Muscle of leg (tissue), 3 donors: ENCODE measurements at regions not wholly inside any gene's neighbourhood (a gene's known extent, or its start where the extent isn't known, plus 50 kb on each side); places are given as distances from the start of the nearest gene placed in this dataset.

Experiments
- DNase-seq: peaks from one replicate; pipeline ENCODE4 v3.0.0; 2013
- H3K27ac ChIP-seq: one replicate; pipeline ENCODE4 v1.5.1; 2013; ENCODE audit warnings: mild to moderate bottlenecking, low read length, control low read depth
- H3K27me3 ChIP-seq: one replicate; pipeline ENCODE4 v1.6.1; 2013; ENCODE audit warnings: low read length; ENCODE audit not compliant: control insufficient read depth, insufficient read depth
- H3K36me3 ChIP-seq: one replicate; pipeline ENCODE4 v1.6.1; 2013; ENCODE audit warnings: low read length; ENCODE audit not compliant: control insufficient read depth, insufficient read depth
- H3K4me1 ChIP-seq: one replicate; pipeline ENCODE4 v1.6.1; 2013; ENCODE audit warnings: low read length; ENCODE audit not compliant: control insufficient read depth, insufficient read depth
- H3K4me3 ChIP-seq: one replicate; pipeline ENCODE4 v1.5.1; 2013; ENCODE audit warnings: low read length, control low read depth
- H3K9me3 ChIP-seq: replicated peaks from 2 replicates; pipeline ENCODE4 v1.6.1; 2013; ENCODE audit warnings: low read depth, low read length; ENCODE audit not compliant: control insufficient read depth
- WGBS: methylation state at CpG from one replicate; pipeline ENCODE4 v1.1.5; 2013; ENCODE audit warnings: missing lambda C conversion rate; ENCODE audit not compliant: insufficient coverage; 5-methylcytosine and 5-hydroxymethylcytosine counted together

DNA sequence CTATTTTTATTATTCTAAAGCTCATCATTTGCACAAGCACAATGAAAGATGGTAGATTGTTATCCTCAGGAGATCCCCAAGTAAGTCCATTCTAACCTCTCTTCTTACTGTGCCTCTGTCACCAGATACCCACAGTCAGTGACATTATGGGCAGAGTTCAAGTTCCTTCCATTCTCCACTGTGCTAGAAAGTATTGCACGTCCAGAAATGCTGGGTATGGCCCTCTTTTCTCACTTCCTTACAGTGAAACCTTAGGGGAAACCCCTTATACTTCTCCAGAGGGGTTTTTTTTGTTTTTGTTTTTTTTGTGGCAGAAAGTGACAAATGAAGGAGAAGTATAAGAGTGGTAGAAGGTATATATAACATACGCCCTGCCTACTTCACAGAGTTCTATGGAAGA lies 102.9 kb downstream of the DIO2 start:
- no peak overlapping the region for H3K27ac ChIP-seq
- no peaks in the 10 kb centered on the region for H3K36me3 ChIP-seq
- no peaks in the 10 kb centered on the region for H3K9me3 ChIP-seq
- H3K27me3 ChIP-seq = no peaks in the 10 kb centered on the region
- no peak for DNase-seq
- WGBS = no CpG with 5 or more reads among the region's 2 CpGs
- H3K4me1 ChIP-seq = no peaks in the 10 kb centered on the region
- no peak overlapping the region for H3K4me3 ChIP-seq

GRCh38 chr14:80105488-80105994 lies 105.8 kb downstream of the DIO2 start:
- no peaks in the 10 kb centered on the region for H3K27me3 ChIP-seq
- no peak for DNase-seq
- no peaks in the 10 kb centered on the region for H3K36me3 ChIP-seq
- no peak overlapping the region for H3K27ac ChIP-seq
- H3K4me3 ChIP-seq = no peak overlapping the region
- no peaks in the 10 kb centered on the region for H3K9me3 ChIP-seq
- 57% methylated on average over 1 of the region's 5 CpGs for WGBS
- no peaks in the 10 kb centered on the region for H3K4me1 ChIP-seq

GRCh38 chr14:80101835-80102234 lies 109.5 kb downstream of the DIO2 start:
- Histone ChIP-seq H3K9me3 (no peaks in the 10 kb centered on the region), H3K4me1 (no peaks in the 10 kb centered on the region), H3K27me3 (no peaks in the 10 kb centered on the region), H3K36me3 (no peaks in the 10 kb centered on the region), H3K27ac (no peak overlapping the region), H3K4me3 (no peak overlapping the region)
- DNase-seq = no peak

DNA sequence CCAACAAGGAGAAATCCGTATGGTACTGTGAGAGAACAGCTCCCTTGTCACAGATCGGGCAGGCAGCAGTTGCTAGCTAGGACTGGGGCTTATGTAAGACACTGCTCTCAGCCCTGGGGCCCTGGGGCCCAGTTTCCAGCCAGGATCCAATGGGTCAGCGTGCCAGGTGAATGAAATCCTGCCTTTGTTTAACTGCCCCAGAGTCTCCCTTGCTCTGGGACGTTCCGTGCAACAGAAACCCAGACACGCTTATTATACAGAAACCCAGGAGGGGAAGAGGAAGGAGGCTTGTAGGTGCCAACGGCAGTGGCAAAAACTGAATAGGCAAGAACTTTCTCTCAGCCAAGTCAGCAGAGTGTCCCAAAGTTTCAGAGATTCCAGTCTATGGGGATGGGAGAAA lies 110.6 kb downstream of the DIO2 start:
- H3K4me1 ChIP-seq = no peaks in the 10 kb centered on the region
- H3K36me3 ChIP-seq = no peaks in the 10 kb centered on the region
- no peaks in the 10 kb centered on the region for H3K9me3 ChIP-seq
- no peak overlapping the region for H3K27ac ChIP-seq
- no peak for DNase-seq
- no peak overlapping the region for H3K4me3 ChIP-seq
- 78% methylated on average over 4 of the region's 7 CpGs for WGBS
- H3K27me3 ChIP-seq = no peaks in the 10 kb centered on the region

- no peaks in the 10 kb centered on the region for H3K9me3 ChIP-seq
- DNase-seq = no peak
- 100% methylated on average over 2 of the region's 4 CpGs for WGBS
- no peaks in the 10 kb centered on the region for H3K27me3 ChIP-seq
- H3K4me3 ChIP-seq = no peak overlapping the region
- H3K36me3 ChIP-seq = no peaks in the 10 kb centered on the region
- H3K4me1 ChIP-seq = no peaks in the 10 kb centered on the region
- H3K27ac ChIP-seq = no peak overlapping the region
Measured at GRCh38 chr14:80095623-80096022, 115.7 kb downstream of the DIO2 start.

GRCh38 chr14:80087411-80087810 lies 123.9 kb downstream of the DIO2 start:
- H3K4me1 ChIP-seq = no peaks in the 10 kb centered on the region
- H3K27ac ChIP-seq = no peak overlapping the region
- no peaks in the 10 kb centered on the region for H3K27me3 ChIP-seq
- no peak overlapping the region for H3K4me3 ChIP-seq
- DNase-seq = no peak
- peaks cover 5% of the 10 kb centered on the region for H3K9me3 ChIP-seq
- 80% methylated on average over 1 of the region's 1 CpG for WGBS
- H3K36me3 ChIP-seq = no peaks in the 10 kb centered on the region

- Histone ChIP-seq H3K9me3 (peaks cover 5% of the 10 kb centered on the region), H3K4me1 (no peaks in the 10 kb centered on the region), H3K36me3 (no peaks in the 10 kb centered on the region), H3K27ac (no peak overlapping the region), H3K27me3 (no peaks in the 10 kb centered on the region), H3K4me3 (no peak overlapping the region)
- WGBS = 100% methylated on average over 1 of the region's 2 CpGs
- no peak for DNase-seq
Measured at GRCh38 chr14:80084196-80084595, 127.1 kb downstream of the DIO2 start.

- no CpG with 5 or more reads among the region's 4 CpGs for WGBS
- no peaks in the 10 kb centered on the region for H3K4me1 ChIP-seq
Measured at GRCh38 chr14:80080601-80081000, 130.7 kb downstream of the DIO2 start.

DNA sequence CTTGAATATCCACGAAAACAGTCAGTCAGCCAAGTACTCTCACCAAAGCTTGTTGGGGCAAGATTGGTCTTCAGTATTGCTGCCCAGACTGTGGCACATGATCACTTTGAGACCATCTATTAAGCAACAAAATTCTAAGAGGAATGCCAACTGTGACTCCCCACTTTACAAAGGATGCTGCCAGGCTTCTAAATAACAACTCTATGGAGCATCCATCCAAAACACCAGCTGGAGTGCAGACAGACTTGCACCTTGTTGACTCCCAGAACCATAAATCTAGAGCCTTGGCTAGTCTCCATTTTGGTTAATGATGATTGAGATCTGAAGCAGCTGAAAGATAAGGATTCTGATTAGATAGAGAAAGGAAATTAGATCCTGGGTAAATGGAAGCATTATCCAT lies 132.8 kb downstream of the DIO2 start:
- H3K27me3 ChIP-seq = no peaks in the 10 kb centered on the region
- no peak overlapping the region for H3K27ac ChIP-seq
- DNase-seq = no peak
- H3K36me3 ChIP-seq = no peaks in the 10 kb centered on the region
- no peaks in the 10 kb centered on the region for H3K9me3 ChIP-seq
- WGBS = no CpG with 5 or more reads among the region's 1 CpG
- H3K4me1 ChIP-seq = no peaks in the 10 kb centered on the region
- H3K4me3 ChIP-seq = no peak overlapping the region

More at GRCh38 chr14:80080601-80081000, 130.7 kb downstream of the DIO2 start:
- Histone ChIP-seq H3K27me3 (no peaks in the 10 kb centered on the region), H3K27ac (no peak overlapping the region), H3K9me3 (no peaks in the 10 kb centered on the region), H3K36me3 (no peaks in the 10 kb centered on the region), H3K4me3 (no peak overlapping the region)
- no peak for DNase-seq

DNA sequence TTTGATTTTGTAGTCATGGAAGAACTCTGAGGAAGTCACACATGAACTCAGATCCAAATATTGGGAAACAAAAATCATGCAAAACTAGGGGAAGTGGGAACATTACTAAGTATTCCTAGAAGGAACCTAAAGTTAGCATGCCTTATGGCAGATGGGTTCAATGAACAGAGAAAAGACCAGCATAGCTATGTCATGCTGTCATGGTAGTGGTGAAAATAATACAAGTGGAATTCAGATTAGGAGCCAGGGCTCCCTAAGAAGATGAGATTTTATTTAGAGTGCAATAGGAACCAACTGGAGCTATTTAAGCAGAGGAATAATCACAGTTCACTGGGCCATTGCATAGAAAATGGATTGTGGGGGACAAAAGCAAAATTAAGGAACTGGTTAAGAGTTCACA lies 134.0 kb downstream of the DIO2 start:
- DNase-seq = no peak

DNA sequence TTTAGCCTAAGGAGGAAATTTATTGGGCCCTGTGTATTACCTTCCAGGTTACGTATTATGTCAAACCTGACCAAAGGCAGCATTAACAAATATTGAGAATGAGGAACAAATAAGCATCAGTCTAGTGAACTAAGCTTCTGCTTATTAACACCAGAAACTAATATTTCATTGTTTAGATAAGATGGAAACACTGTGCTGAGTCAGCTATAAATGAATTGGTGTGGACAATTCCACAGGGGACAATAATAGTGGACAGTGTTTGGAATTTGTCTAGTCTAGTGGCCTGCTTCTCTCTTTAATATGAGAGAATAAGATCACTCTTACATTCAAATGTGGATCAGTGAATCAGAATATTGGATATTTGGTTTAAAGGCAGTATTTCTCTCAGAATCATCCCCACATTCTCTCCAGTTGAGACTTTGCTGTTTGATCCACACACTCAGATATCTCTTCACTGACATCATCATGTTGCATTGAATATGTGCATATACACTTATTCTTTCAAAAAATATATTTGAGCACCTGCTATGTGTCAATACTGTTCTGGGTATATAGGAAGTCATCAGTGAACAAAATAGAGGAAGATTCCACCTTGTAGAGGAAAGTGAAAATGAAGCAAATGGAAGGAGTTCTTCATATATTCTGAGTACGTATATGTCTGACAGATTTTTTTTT lies 136.3 kb downstream of the DIO2 start:
- Histone ChIP-seq H3K4me3 (no peak overlapping the region), H3K9me3 (peaks cover 6% of the 10 kb centered on the region), H3K27me3 (no peaks in the 10 kb centered on the region), H3K4me1 (no peaks in the 10 kb centered on the region), H3K27ac (no peak overlapping the region), H3K36me3 (no peaks in the 10 kb centered on the region)
- no peak for DNase-seq
- WGBS = no CpG with 5 or more reads among the region's 2 CpGs

More for the DNA sequence above, 134.0 kb downstream of the DIO2 start:
- H3K27ac ChIP-seq = no peak overlapping the region
- H3K27me3 ChIP-seq = no peaks in the 10 kb centered on the region
- no peaks in the 10 kb centered on the region for H3K36me3 ChIP-seq
- H3K4me1 ChIP-seq = no peaks in the 10 kb centered on the region
- peaks cover 4% of the 10 kb centered on the region for H3K9me3 ChIP-seq
- H3K4me3 ChIP-seq = no peak overlapping the region
